Endothelial cell of umbilical vein (primary cell): ENCODE measurements at regions not wholly inside any gene's neighbourhood (a gene's known extent, or its start where the extent isn't known, plus 50 kb on each side); places are given as distances from the start of the nearest gene placed in this dataset.

Experiments
- BruUV-seq: library from RNA; stranded (reverse); fragments of 400-500 nt; replicated peaks from 2 replicates; lab custom pipeline; 2021; lab: Mats Ljungman, UMichigan
- CTCF ChIA-PET: fragments of 300-600, 350-600 bp; sonication (Branson Sonifier 250); formaldehyde crosslinking; loops from one replicate; lab custom pipeline; 2021; ENCODE audit warnings: antibody characterized with exemption, inconsistent platforms; lab: Charles Lee
- POLR2A ChIA-PET: fragments of 300-600, 350-600 bp; sonication (Branson Sonifier 250); formaldehyde crosslinking; loops from one replicate; lab custom pipeline; 2021; ENCODE audit warnings: antibody characterized with exemption, inconsistent platforms; lab: Charles Lee
- DNase-seq: peaks from one replicate; pipeline ENCODE4 v3.0.0-alpha.2; 2011; ENCODE audit warnings: low read depth, low spot score
- FAIRE-seq: peaks from 2 replicates; lab custom pipeline; 2011; peaks lifted over from hg19 to GRCh38; lab: Jason Lieb, UNC
- H2AFZ ChIP-seq: 2 replicates; pipeline ENCODE4 v1.6.0; 2012; ENCODE audit warnings: low read depth, low read length, control low read depth, inconsistent platforms
- H3K27ac ChIP-seq: 2 replicates; pipeline ENCODE4 v1.5.1; 2011; ENCODE audit warnings: low read depth, mild to moderate bottlenecking, control low read depth, low read length, moderate library complexity; ENCODE audit not compliant: insufficient read depth
- H3K27me3 ChIP-seq, 2 experiments: 2 replicates each; pipeline versions ENCODE4 v1.6.0 to v1.6.1; 2011; ENCODE audit warnings: low read length in 2 of 2, mixed read lengths in 1 of 2; ENCODE audit not compliant: control insufficient read depth in 2 of 2, insufficient read depth in 2 of 2
- H3K36me3 ChIP-seq, 2 experiments: 2 replicates in 1 of 2; 3 replicates in 1 of 2; pipeline ENCODE4 v1.5.1; 2011; ENCODE audit warnings: low read length in 2 of 2, mild to moderate bottlenecking in 1 of 2, moderate library complexity in 1 of 2; ENCODE audit not compliant: control insufficient read depth in 2 of 2, insufficient read depth in 2 of 2; ENCODE audit errors: extremely low read depth in 1 of 2
- H3K4me1 ChIP-seq: 3 replicates; pipeline ENCODE4 v1.5.1; 2011; ENCODE audit warnings: mild to moderate bottlenecking, low read length; ENCODE audit not compliant: control insufficient read depth, insufficient read depth; ENCODE audit errors: extremely low read depth
- H3K4me2 ChIP-seq: 2 replicates; pipeline ENCODE4 v1.6.1; 2011; ENCODE audit warnings: low read length, control low read depth, mixed read lengths; ENCODE audit not compliant: insufficient read depth
- H3K4me3 ChIP-seq, 3 experiments: fragments of 200-600 bp in 1 of 3; sonication (generic), shearing (Covaris generic) in 1 of 3; replicated peaks in 1 of 3; 2 replicates each; pipeline ENCODE4 v1.5.1; 2011 to 2016; ENCODE audit warnings: control low read depth in 3 of 3, low read length in 3 of 3, mild to moderate bottlenecking in 2 of 3, inconsistent platforms in 1 of 3, low read depth in 1 of 3, moderate library complexity in 1 of 3; ENCODE audit not compliant: insufficient read depth in 1 of 3
- H3K79me2 ChIP-seq: 2 replicates; pipeline ENCODE4 v1.6.0; 2012; ENCODE audit warnings: low read length, inconsistent platforms; ENCODE audit not compliant: control insufficient read depth, insufficient read depth
- H3K9ac ChIP-seq: replicated peaks from 2 replicates; pipeline ENCODE3; 2011; ENCODE audit warnings: low read length, control low read depth; ENCODE audit not compliant: insufficient read depth; ENCODE audit errors: extremely low read depth
- H3K9me1 ChIP-seq: replicated peaks from 3 replicates; pipeline ENCODE4 v1.6.0; 2011; ENCODE audit warnings: mild to moderate bottlenecking, low read length; ENCODE audit not compliant: control insufficient read depth, insufficient read depth; ENCODE audit errors: extremely low read depth
- H3K9me3 ChIP-seq: replicated peaks from 2 replicates; pipeline ENCODE4 v1.5.1; 2012; ENCODE audit warnings: low read length, inconsistent platforms; ENCODE audit not compliant: control insufficient read depth, insufficient read depth
- H4K20me1 ChIP-seq: replicated peaks from 2 replicates; pipeline ENCODE3; 2011; ENCODE audit warnings: mild to moderate bottlenecking, low read length; ENCODE audit not compliant: control insufficient read depth, insufficient read depth; ENCODE audit errors: extremely low read depth
- CTCF ChIP-seq, 2 donors: IDR thresholded peaks; 1 replicate in 1 of 2; 2 replicates in 1 of 2; pipeline ENCODE4 v1.5.1; 2011; ENCODE audit warnings: low read length in 2 of 2, mild to moderate bottlenecking in 2 of 2, moderate library complexity in 2 of 2, control low read depth in 1 of 2, inconsistent platforms in 1 of 2, low read depth in 1 of 2; ENCODE audit not compliant: insufficient read depth in 1 of 2; ENCODE audit errors: extremely low read depth in 1 of 2
- EZH2 ChIP-seq: IDR thresholded peaks from 2 replicates; pipeline ENCODE4 v1.6.1; 2012; ENCODE audit warnings: borderline replicate concordance, low read depth, mild to moderate bottlenecking, moderate library complexity, low read length, inconsistent platforms; ENCODE audit not compliant: severe bottlenecking
- FOS ChIP-seq: IDR thresholded peaks from 2 replicates; pipeline ENCODE4 v1.6.1; 2011; ENCODE audit warnings: mild to moderate bottlenecking, low read length, moderate library complexity, borderline replicate concordance; ENCODE audit not compliant: insufficient read depth
- GATA2 ChIP-seq: IDR thresholded peaks from 2 replicates; pipeline ENCODE4 v1.7.0; 2011; ENCODE audit warnings: low read depth, mild to moderate bottlenecking, moderate library complexity, mixed read lengths, low read length; ENCODE audit not compliant: insufficient read length, insufficient read depth
- JUN ChIP-seq: IDR thresholded peaks from 2 replicates; pipeline ENCODE4 v1.6.1; 2011; ENCODE audit warnings: borderline replicate concordance, low read depth; ENCODE audit not compliant: insufficient read length, insufficient read depth
- MAX ChIP-seq: IDR thresholded peaks from 2 replicates; pipeline ENCODE4 v1.6.1; 2011; ENCODE audit not compliant: insufficient read depth, insufficient read length
- MYC ChIP-seq: IDR thresholded peaks from one replicate; pipeline ENCODE4 v1.6.1; 2011; ENCODE audit warnings: mild to moderate bottlenecking, low read depth, low read length
- POLR2A ChIP-seq: IDR thresholded peaks from 2 replicates; pipeline ENCODE4 v1.6.1; 2012; ENCODE audit warnings: low read depth, mild to moderate bottlenecking, control low read depth, low read length
- POLR2AphosphoS5 ChIP-seq: IDR thresholded peaks from 2 replicates; pipeline ENCODE4 v1.6.1; 2012; ENCODE audit warnings: low read depth, mild to moderate bottlenecking, control low read depth, low read length, moderate library complexity; ENCODE audit not compliant: insufficient read depth
- dilution Hi-C: fragments of 300-500 bp; cut with MboI; formaldehyde crosslinking; loops from one replicate; pipeline ENCODE4 v1.15.0; 2019; ENCODE audit warnings: low sequenced_read_pairs; ENCODE audit not compliant: extremely low pct_ligation_motif_present
- intact Hi-C: fragments of 100-400 bp; cut with micrococcal nuclease; formaldehyde crosslinking; loops from one replicate; pipeline ENCODE4 v1.10.0; 2022

GRCh38 chr16:59193637-59194036 is 459.5 kb upstream of the GOT2 start:
- no peak for TF ChIP-seq MYC
- no peak for TF ChIP-seq POLR2AphosphoS5
- no peak for TF ChIP-seq JUN
- no peak for TF ChIP-seq FOS
- TF ChIP-seq CTCF (IDR thresholded peaks at IDR 0.05; ENCODE audit: extremely low read depth in 1 of 2, insufficient read depth in 1 of 2, low read depth in 1 of 2, low read length in 2 of 2): no peak
- no peak for TF ChIP-seq EZH2
- no peak for TF ChIP-seq GATA2
- no peak for TF ChIP-seq MAX
- no peak for TF ChIP-seq POLR2A
- no peaks in the 10 kb centered on the region for H3K27me3 ChIP-seq
- CTCF ChIA-PET: no interaction called here
- no peak overlapping the region for H3K4me3 ChIP-seq
- no peaks in the 10 kb centered on the region for H3K9me1 ChIP-seq
- DNase-seq: no peak
- no peaks in the 10 kb centered on the region for H3K36me3 ChIP-seq
- H3K9me3 ChIP-seq: no peaks in the 10 kb centered on the region
- no peak overlapping the region for H2AFZ ChIP-seq
- no peak overlapping the region for H3K9ac ChIP-seq
- POLR2A ChIA-PET: no interaction called here
- intact Hi-C loops (loop anchor here (2.0 to 10.0 kb wide), 4 partner anchors 55 to 1011 kb away; no protein-coding TSS in a partner anchor), dilution Hi-C loops (no loop called here)
- H3K79me2 ChIP-seq: no peaks in the 10 kb centered on the region
- H3K27ac ChIP-seq: no peak overlapping the region
- no peaks in the 10 kb centered on the region for H4K20me1 ChIP-seq
- H3K4me2 ChIP-seq: no peak overlapping the region
- BruUV-seq: no TSS peak
- peaks cover 15% of the 10 kb centered on the region for H3K4me1 ChIP-seq
- FAIRE-seq: no peak
